ENCODE measurements at regions not wholly inside any gene's neighbourhood (a gene's known extent, or its start where the extent isn't known, plus 50 kb on each side); places are given as distances from the start of the nearest gene placed in this dataset.
"Not testable (repeated sequence)": the region's sequence is repeated elsewhere in the genome, so short reads cannot be mapped to it uniquely, and the experiment has no call there.

DNA sequence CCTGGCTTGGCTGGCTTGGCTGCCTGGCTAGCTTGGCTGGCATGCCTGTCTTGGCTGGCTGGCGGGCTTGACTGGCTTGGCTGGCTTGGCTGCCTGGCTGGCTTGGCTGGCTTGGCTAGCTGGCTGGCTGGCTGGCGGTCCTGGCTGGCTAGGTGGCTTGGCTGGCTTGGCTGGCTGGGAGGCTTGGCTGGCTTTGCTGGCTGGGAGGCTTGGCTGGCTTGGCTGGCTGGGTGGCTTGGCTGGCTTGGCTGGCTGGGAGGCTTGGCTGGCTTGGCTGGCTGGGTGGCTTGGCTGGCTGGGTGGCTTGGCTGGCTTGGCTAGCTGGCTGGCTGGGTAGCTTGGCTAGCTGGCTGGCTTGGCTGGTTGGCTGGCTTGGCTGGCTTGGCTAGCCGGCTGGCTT is 2824.5 kb downstream of the RPIA start:
- DNase-seq (ENCODE audit: low read depth); H3K4me3 ChIP-seq (ENCODE audit: low read depth, low read length): not testable (repeated sequence)

DNA sequence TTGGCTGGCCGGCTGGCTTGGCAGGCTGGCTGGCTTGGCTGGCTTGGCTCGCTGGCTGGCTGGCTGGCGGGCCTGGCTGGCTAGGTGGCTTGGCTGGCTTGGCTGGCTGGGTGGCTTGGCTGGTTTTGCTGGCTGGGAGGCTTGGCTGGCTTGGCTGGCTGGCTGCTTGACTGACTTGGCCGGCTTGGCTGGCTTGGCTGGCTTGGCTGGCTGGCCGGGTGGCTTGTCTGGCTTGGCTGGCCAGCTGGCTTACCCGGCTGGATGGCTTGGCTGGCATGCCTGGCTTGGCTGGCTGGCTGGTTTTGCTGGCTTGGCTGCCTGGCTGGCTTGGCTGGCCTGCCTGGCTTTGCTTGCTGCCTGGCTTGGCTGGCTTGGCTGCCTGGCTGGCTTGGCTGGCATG is 2825.2 kb downstream of the RPIA start:
- not testable (repeated sequence) for DNase-seq (ENCODE audit: low read depth); H3K4me3 ChIP-seq (ENCODE audit: low read depth, low read length)

DNA sequence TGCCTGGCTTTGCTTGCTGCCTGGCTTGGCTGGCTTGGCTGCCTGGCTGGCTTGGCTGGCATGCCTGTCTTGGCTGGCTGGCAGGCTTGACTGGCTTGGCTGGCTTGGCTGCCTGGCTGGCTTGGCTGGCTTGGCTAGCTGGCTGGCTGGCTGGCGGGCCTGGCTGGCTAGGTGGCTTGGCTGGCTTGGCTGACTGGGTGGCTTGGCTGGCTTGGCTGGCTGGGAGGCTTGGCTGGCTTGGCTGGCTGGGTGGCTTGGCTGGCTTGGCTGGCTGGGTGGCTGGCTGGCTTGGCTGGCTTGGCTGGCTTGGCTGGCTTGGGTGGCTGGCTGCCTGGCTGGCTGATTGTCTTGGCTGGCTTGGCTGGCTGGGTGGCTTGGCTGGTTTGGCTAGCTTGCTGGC is 2826.4 kb downstream of the RPIA start:
- DNase-seq (ENCODE audit: low read depth); H3K4me3 ChIP-seq (ENCODE audit: low read depth, low read length): not testable (repeated sequence)

DNA sequence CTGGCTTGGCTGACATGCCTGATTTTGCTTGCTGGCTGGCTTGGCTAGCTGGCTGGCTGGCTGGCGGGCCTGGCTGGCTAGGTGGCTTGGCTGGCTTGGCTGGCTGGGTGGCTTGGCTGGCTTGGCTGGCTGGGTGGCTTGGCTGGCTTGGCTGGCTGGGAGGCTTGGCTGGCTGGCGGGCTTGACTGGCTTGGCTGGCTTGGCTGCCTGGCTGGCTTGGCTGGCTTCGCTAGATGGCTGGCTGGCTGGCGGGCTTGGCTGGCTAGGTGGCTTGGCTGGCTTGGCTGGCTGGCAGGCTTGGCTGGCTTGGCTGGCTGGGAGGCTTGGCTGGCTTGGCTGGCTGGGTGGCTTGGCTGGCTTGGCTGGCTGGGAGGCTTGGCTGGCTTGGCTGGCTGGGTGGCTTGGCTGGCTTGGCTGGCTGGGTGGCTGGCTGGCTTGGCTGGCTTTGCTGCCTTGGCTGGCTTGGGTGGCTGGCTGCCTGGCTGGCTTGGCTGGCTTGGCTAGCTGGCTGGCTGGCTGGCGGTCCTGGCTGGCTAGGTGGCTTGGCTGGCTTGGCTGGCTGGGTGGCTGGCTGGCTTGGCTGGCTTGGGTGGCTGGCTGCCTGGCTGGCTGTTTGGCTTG is 2827.0 kb downstream of the RPIA start:
- not testable (repeated sequence) for H3K4me3 ChIP-seq (ENCODE audit: low read depth, low read length); DNase-seq (ENCODE audit: low read depth)

DNA sequence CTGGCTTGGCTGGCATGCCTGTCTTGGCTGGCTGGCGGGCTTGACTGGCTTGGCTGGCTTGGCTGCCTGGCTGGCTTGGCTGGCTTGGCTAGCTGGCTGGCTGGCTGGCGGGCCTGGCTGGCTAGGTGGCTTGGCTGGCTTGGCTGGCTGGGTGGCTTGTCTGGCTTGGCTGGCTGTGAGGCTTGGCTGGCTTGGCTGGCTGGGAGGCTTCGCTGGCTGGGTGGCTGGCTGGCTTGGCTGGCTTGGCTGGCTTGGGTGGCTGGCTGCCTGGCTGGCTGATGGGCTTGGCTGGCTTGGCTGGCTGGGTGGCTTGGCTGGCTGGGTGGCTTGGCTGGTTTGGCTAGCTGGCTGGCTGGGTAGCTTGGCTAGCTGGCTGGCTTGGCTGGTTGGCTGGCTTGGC is 2827.9 kb downstream of the RPIA start:
- not testable (repeated sequence) for DNase-seq (ENCODE audit: low read depth); H3K4me3 ChIP-seq (ENCODE audit: low read depth, low read length)

DNA sequence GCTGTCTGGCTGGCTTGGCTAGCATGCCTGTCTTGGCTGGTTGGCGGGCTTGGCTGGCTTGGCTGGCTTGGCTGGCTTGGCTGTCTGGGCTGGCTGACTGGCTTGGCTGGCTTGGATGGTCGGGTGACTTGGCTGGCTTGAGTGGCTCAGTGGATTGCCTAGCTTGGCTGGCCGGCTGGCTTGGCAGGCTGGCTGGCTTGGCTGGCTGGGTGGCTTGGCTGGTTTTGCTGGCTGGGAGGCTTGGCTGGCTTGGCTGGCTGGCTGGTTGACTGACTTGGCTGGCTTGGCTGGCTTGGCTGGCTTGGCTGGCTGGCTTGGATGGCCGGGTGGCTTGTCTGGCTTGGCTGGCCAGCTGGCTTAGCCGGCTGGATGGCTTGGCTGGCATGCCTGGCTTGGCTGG is 2828.4 kb downstream of the RPIA start:
- not testable (repeated sequence) for H3K4me3 ChIP-seq (ENCODE audit: low read depth, low read length); DNase-seq (ENCODE audit: low read depth)

DNA sequence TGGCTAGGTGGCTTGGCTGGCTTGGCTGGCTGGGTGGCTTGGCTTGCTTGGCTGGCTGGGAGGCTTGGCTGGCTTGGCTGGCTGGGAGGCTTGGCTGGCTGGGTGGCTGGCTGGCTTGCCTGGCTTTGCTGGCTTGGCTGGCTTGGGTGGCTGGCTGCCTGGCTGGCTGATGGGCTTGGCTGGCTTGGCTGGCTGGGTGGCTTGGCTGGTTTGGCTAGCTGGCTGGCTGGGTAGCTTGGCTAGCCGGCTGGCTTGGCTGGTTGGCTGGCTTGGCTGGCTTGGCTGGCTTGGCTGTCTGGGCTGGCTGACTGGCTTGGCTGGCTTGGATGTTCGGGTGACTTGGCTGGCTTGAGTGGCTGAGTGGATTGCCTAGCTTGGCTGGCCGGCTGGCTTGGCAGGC is 2829.1 kb downstream of the RPIA start:
- H3K4me3 ChIP-seq (ENCODE audit: low read depth, low read length); DNase-seq (ENCODE audit: low read depth): not testable (repeated sequence)

DNA sequence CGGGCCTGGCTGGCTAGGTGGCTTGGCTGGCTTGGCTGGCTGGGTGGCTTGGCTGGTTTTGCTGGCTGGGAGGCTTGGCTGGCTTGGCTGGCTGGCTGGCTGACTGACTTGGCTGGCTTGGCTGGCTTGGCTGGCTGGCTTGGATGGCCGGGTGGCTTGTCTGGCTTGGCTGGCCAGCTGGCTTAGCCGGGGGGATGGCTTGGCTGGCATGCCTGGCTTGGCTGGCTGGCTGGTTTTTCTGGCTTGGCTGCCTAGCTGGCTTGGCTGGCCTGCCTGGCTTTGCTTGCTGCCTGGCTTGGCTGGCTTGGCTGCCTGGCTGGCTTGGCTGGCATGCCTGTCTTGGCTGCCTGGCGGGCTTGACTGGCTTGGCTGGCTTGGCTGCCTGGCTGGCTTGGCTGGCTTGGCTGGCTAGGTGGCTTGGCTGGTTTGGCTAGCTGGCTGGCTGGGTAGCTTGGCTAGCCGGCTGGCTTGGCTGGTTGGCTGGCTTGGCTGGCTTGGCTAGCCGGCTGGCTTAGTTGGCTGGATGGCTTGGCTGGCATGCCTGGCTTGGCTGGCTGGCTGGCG is 2829.6 kb downstream of the RPIA start:
- H3K4me3 ChIP-seq (ENCODE audit: low read depth, low read length); DNase-seq (ENCODE audit: low read depth): not testable (repeated sequence)

DNA sequence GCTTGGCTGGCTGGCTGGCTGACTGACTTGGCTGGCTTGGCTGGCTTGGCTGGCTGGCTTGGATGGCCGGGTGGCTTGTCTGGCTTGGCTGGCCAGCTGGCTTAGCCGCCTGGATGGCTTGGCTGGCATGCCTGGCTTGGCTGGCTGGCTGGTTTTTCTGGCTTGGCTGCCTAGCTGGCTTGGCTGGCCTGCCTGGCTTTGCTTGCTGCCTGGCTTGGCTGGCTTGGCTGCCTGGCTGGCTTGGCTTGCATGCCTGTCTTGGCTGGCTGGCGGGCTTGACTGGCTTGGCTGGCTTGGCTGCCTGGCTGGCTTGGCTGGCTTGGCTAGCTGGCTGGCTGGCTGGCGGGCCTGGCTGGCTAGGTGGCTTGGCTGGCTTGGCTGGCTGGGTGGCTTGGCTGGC is 2830.5 kb downstream of the RPIA start:
- DNase-seq (ENCODE audit: low read depth); H3K4me3 ChIP-seq (ENCODE audit: low read depth, low read length): not testable (repeated sequence)

DNA sequence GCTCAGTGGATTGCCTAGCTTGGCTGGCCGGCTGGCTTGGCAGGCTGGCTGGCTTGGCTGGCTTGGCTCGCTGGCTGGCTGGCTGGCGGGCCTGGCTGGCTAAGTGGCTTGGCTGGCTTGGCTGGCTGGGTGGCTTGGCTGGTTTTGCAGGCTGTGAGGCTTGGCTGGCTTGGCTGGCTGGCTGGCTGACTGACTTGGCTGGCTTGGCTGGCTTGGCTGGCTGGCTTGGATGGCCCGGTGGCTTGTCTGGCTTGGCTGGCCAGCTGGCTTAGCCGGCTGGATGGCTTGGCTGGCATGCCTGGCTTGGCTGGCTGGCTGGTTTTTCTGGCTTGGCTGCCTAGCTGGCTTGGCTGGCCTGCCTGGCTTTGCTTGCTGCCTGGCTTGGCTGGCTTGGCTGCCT is 2831.4 kb downstream of the RPIA start:
- not testable (repeated sequence) for DNase-seq (ENCODE audit: low read depth); H3K4me3 ChIP-seq (ENCODE audit: low read depth, low read length)

DNA sequence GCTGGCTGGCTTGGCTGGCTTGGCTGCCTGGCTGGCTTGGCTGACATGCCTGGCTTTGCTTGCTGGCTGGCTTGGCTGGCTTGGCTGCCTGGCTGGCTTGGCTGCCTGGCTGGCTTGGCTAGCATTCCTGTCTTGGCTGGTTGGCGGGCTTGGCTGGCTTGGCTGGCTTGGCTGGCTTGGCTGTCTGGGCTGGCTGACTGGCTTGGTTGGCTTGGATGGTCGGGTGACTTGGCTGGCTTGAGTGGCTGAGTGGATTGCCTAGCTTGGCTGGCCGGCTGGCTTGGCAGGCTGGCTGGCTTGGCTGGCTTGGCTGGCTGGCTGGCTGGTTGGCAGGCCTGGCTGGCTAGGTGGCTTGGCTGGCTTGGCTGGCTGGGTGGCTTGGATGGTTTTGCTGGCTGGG is 2832.3 kb downstream of the RPIA start:
- DNase-seq (ENCODE audit: low read depth); H3K4me3 ChIP-seq (ENCODE audit: low read depth, low read length): not testable (repeated sequence)

DNA sequence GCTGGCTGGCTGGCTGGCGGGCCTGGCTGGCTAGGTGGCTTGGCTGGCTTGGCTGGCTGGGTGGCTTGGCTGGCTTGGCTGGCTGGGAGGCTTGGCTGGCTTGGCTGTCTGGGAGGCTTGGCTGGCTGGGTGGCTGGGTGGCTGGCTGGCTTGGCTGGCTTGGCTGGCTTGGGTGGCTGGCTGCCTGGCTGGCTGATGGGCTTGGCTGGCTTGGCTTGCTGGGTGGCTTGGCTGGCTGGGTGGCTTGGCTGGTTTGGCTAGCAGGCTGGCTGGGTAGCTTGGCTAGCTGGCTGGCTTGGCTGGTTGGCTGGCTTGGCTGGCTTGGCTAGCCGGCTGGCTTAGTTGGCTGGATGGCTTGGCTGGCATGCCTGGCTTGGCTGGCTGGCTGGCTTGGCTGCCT is 2834.1 kb downstream of the RPIA start:
- H3K4me3 ChIP-seq (ENCODE audit: low read depth, low read length); DNase-seq (ENCODE audit: low read depth): not testable (repeated sequence)

DNA sequence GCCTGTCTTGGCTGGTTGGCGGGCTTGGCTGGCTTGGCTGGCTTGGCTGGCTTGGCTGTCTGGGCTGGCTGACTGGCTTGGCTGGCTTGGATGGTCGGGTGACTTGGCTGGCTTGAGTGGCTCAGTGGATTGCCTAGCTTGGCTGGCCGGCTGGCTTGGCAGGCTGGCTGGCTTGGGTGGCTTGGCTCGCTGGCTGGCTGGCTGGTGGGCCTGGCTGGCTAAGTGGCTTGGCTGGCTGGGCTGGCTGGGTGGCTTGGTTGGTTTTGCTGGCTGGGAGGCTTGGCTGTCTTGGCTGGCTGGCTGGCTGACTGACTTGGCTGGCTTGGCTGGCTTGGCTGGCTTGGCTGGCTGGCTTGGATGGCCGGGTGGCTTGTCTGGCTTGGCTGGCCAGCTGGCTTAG is 2834.6 kb downstream of the RPIA start:
- H3K4me3 ChIP-seq (ENCODE audit: low read depth, low read length); DNase-seq (ENCODE audit: low read depth): not testable (repeated sequence)

DNA sequence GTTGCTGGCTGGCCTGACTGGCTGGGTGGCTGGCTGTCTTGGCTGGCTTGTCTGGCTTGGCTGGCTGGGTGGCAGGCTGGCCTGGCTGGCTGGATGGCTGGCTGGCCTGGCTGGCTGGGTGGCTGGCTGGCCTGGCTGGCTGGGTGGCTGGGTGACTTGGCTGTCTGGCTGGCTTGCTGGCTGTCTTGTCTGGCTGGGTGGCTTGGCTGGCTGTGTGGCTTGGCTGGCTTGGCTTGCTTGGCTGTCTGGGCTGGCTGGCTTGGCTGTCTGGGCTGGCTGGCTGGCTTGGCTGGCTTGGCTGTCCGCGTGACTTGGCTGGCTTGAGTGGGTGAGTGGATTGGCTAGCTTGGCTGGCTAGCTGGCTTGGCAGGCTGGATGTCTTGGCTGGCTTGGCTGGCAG is 2835.6 kb downstream of the RPIA start:
- not testable (repeated sequence) for DNase-seq (ENCODE audit: low read depth); H3K4me3 ChIP-seq (ENCODE audit: low read depth, low read length)

DNA sequence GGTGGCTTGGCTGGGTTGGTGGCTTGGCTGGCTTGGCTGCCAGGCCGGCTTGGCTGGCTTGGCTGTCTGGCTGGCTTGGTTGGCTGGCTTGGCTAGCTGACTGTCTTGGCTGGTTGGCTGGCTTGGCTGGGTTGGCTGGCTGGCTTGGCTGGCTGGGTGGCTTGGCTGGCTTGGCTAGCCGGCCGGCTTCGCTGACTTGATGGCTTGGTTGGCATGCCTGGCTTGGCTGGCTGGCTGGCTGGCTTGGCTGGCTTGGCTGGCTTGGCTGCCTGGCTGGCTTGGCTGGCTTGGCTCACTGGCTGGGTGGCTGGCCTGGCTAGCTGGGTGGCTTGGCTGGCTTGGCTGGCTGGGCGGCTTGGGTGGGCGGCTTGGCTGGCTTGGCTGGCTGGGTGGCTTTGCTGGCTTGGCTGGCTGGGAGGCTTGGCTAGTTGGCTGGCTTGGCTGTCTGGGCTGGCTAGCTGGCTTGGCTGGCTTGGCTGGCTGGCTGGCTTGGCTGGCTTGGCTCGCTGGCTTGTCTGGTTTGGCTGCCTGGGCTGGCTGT is 2836.1 kb downstream of the RPIA start:
- not testable (repeated sequence) for DNase-seq (ENCODE audit: low read depth); H3K4me3 ChIP-seq (ENCODE audit: low read depth, low read length)

DNA sequence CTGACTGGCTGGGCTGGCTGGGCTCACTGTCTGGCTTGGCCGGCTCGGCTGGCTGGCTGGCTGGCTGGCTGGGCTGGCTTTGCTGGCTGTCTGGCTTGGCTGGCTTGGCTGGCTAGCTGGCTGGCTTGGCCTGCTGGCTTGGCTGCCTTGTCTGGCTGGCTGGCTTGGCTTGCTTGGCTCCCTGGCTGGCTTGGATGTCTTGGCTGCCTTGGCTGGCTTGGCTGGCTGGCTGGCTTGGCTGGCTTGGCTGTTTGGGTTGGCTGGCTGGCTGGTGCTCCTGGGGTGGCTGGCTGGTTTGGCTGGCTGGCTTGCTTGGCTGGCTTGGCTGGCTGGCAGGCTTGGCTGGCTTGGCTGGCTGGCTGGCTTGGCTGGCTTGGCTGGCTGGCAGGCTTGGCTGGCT is 2836.9 kb downstream of the RPIA start:
- not testable (repeated sequence) for H3K4me3 ChIP-seq (ENCODE audit: low read depth, low read length); DNase-seq (ENCODE audit: low read depth)

DNA sequence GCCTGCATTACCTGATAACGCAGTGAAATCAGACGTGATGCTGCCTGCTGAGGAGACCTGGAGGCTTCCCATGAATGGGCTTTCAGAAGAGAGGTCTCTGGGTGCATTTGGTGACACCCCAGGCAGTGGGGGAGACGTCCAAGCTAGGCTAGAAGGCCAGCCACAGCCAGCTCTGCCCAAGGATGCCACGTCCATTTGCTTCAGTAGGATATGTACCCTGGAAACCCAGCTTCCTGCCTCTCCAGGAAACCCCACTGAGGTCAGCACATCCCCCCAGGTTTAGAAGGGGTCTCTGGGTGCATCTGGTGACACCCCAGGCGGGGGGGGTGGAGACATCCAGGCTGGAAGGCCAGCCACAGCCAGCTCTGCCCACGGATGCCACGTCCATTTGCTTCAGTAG is 2844.6 kb downstream of the RPIA start:
- not testable (repeated sequence) for H3K4me3 ChIP-seq (ENCODE audit: low read depth, low read length); DNase-seq (ENCODE audit: low read depth)

DNA sequence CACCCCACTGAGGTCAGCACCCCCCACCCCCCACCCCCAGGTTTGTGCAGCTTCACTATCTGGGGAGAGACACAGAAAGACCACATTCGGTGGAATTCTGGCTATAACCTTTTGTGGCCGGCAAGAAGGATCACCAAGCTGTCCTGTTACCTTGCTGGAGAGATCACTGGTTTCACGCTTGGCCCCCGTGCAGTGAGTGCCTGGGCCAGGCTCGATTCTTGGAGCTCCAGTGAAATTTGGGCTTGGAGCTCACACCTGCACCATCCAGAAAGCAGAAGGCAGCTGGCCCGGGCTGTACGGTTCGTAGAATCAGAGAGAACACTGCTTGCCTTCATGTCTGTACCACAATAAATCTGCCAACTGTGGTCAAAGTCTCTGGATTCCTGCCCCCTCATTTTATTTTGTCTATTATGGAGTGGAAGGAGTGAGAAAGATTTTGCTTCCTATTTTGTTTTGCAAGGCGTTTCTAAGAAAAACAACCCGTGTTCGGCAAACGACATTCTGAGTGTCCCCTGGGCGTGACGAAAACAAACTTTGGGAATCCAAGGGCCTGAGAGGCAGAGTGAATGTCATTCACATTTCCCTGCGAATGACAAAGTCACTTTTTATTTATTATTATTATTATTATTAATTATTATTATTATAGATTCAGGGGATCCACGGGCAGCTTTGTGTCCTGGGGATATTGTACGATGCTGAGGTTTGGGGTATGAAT is 2845.2 kb downstream of the RPIA start:
- not testable (repeated sequence) for DNase-seq (ENCODE audit: low read depth); H3K4me3 ChIP-seq (ENCODE audit: low read depth, low read length)

DNA sequence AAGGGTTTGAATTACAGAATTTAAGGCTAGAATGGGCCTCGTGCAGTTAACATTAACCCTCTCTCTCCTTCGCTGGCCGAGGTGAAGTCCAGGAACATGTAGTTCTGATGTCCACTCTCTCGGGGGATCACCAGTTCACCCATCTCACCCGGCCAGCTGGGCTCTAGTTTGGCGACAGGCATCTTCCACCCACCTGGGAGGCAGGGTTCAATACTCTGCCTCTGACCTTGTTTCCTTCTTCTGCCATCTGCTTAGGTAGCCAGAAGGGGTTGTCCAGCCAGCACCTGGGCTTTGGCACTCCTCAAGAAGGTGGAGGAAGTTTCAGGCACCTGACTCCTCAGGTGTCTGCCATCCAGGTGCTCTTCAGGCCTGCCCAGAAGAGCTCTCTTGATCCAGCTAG is 2857.8 kb downstream of the RPIA start:
- H3K4me3 ChIP-seq (ENCODE audit: low read depth, low read length); DNase-seq (ENCODE audit: low read depth): not testable (repeated sequence)

DNA sequence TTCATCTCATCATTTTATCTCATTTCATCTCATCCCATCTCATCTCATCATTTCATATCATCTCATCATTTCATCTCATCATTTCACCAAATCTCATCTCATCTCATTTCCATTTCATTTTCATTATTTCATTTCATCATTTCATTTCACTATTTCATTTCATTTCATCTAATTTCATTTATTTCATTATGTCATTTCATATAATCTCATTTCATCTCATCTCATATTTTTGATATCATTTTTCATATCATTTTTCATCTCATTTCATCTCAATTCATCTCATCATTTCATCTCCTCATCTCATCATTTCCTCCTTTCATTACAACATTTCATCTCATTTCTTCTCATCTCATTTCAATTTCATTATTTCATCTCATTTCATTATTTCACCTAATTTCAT is 2866.8 kb downstream of the RPIA start:
- not testable (repeated sequence) for DNase-seq (ENCODE audit: low read depth); H3K4me3 ChIP-seq (ENCODE audit: low read depth, low read length)

All from GM12865 (cell line).